ENCODE measurements at regions not wholly inside any gene's neighbourhood (a gene's known extent, or its start where the extent isn't known, plus 50 kb on each side); places are given as distances from the start of the nearest gene placed in this dataset.

DNA sequence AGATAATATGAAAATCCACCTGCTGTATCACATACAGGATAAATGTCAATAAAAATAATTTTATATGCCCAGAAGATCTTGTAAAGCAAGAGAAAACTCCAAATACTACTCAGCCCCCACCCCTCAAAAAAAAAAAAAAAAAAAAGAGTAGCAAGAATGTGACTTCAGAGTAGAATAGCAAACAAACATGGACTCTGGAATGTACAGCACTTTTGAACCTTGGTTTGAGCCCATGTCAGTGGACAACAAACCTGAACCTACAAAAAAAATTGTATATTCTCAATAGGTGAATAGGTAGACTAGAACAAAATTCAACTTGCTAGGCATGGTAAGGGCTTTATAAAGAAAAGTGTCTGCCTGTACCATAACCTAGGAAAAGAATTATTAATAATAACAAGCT, 428.0 kb downstream of the SLITRK6 start:
- TF ChIP-seq, protein P1, sequence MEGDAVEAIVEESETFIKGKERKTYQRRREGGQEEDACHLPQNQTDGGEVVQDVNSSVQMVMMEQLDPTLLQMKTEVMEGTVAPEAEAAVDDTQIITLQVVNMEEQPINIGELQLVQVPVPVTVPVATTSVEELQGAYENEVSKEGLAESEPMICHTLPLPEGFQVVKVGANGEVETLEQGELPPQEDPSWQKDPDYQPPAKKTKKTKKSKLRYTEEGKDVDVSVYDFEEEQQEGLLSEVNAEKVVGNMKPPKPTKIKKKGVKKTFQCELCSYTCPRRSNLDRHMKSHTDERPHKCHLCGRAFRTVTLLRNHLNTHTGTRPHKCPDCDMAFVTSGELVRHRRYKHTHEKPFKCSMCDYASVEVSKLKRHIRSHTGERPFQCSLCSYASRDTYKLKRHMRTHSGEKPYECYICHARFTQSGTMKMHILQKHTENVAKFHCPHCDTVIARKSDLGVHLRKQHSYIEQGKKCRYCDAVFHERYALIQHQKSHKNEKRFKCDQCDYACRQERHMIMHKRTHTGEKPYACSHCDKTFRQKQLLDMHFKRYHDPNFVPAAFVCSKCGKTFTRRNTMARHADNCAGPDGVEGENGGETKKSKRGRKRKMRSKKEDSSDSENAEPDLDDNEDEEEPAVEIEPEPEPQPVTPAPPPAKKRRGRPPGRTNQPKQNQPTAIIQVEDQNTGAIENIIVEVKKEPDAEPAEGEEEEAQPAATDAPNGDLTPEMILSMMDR (IDR thresholded peaks at IDR 0.05), result no peak
- TF ChIP-seq POLR2A (IDR thresholded peaks at IDR 0.05), result no peak

Measured in adrenal gland (tissue), 5 donors.